Kidney tubule cell (primary cell): ENCODE measurements at regions not wholly inside any gene's neighbourhood (a gene's known extent, or its start where the extent isn't known, plus 50 kb on each side); places are given as distances from the start of the nearest gene placed in this dataset.

Experiments used
- DNase-seq: peaks from one replicate; pipeline ENCODE4 v3.0.0-alpha.2; 2018; ENCODE audit warnings: low spot score

DNA sequence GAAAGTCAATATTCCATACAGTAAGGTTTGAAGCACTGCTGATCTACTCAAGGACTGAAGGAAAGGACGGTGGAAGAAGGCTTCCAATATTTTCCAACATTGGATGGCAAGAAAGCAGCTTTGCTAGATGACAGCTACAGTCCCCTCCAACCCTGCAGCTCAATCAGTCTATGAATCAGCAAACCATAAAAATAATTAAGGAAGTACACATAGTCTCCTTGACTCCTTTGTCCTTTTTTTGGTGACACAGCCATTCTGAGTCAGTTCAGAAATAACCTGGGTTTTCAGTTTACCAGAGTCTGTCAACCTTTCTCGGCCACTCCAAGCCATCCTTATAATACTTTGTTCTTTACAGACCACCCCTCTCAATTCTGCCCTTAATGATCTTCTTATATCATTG, 232.5 kb downstream of the IBTK start:
- DNase-seq: peak; percentile 79

DNA sequence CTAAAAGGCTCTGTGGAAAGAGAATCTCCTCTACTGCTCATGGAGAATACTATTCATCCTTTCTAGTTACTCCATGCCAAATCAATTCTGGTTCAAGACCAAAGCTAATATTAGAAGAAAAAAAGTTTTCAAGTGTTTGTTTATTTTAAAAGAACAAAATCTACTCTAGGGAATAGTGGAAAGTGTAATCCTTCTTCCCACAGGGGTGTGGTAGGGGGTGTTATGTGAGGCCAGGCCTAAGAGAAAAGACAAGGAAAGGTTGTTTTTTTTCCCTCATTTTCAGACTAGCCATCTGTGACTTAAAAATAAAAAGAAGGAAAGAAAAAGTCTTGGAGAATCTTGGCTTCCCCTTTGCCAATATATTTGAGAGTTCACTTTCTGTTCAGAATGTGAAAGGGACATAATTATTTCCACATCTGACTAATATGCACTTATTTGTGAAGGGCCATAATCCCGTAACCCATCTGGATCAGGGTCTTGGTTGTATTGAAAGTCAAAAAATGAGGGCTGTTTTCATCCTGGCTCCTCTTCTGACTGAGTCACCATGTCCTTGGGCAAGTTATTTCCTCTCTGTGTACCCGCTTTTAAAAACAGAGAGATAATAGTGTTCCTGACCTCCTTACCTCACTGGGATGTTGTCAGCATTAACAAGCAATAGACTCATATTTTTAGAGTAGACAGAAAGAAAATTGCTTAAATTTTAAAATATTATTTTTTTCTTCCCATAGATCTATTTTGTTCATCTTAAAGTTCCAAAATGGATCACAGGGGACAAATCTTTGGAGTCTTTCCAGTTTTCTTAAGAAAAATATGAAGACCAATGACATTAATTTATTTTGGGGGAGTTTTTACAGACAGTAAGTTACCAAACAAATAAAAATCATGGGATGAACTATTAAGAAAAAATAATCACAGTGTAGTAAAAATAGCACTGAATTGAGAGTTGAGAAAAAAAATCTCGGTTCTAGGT, 233.7 kb downstream of the IBTK start:
- peak; percentile 50 for DNase-seq

- DNase-seq: peak; percentile 59
These were observed 241.4 kb downstream of the IBTK start for GRCh38 chr6:82006027-82006738.

DNA sequence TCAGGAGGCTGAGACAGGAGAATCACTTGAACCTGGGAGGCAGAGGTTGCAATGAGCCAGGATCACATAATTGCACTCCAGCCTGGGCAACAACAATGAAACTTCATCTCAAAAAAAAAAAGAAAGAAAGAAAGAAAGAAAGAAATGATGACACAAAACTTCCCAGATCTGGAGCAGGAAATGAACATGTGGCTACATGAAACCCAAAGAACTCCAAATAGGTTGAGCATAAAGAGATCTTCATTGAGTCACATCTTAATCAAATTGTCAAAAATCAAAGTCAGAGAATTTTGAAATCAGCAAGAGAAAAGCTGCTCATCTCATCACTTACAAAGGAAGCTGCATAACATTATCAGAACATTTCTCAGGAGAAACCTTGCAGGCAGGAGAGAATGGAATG, 247.0 kb downstream of the IBTK start:
- no peak for DNase-seq

GRCh38 chr6:81999826-82000225, 247.3 kb upstream of the TENT5A start:
- no peak for DNase-seq

- DNase-seq: peak; percentile 32
These were observed 246.8 kb upstream of the TENT5A start for GRCh38 chr6:81999270-81999669.

GRCh38 chr6:81998432-81998831, 246.0 kb upstream of the TENT5A start:
- no peak for DNase-seq

DNA sequence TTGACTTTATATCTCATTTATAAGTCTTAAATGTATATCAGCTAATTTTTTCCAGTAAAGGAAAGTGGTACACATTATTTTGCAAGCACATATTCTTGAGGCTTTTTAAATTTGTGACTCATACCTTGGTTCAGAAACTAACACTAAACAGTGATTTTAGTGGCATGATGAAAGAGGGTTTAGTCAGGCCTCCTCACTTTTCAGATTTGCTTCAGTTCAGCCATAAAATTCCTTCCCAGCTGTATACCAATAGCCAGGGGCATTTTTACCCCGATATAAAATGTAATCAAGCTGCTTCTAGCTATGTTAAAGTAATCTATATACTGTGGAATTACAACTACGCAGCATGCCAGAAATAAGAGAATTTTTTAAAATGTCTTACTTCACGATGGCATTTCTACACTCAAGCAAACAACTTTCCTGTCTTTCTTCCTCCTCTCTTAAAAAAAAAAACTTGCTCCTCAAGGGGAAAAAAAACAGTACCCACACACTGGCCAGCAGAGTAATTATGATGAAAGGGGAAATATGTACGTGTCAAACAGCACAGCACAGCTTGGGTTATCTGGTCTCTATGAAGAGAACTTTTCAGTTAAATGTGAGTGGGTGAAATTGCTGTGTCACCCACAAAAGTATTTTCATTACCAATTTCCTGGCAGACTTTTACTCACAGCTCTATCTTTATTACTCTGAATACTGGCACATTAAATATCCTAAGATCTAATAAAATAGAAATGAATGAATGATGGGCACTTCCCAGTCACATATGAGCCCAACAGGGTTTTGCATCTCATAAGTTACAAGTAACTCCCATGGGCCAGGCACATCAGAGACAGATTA, 244.8 kb upstream of the TENT5A start:
- peak; percentile 70 for DNase-seq

GRCh38 chr6:81996414-81996813, 243.9 kb upstream of the TENT5A start:
- DNase-seq: peak; percentile 74

- DNase-seq: peak; percentile 54
These were observed 243.2 kb upstream of the TENT5A start for GRCh38 chr6:81995548-81996289.

- DNase-seq: no peak
These were observed 236.4 kb upstream of the TENT5A start for GRCh38 chr6:81988871-81989270.

DNA sequence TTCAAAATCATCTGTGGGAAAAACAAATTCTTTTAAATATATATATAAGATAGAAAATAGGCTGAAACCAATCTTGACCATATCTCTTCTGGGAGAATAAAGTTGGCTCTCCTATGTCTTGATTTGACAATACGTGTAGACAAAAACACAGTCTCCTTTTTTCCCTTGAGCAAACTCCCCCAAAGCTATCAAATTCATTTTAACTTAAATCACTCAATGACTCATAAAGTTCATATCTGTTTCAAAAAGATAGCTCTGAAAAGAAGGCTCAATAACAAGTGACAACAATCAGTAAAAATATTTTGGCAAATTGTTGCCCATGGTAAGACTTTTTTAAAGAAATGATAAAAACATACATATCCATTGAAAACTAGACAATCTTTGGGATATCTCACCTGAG, 236.0 kb upstream of the TENT5A start:
- DNase-seq: no peak

DNA sequence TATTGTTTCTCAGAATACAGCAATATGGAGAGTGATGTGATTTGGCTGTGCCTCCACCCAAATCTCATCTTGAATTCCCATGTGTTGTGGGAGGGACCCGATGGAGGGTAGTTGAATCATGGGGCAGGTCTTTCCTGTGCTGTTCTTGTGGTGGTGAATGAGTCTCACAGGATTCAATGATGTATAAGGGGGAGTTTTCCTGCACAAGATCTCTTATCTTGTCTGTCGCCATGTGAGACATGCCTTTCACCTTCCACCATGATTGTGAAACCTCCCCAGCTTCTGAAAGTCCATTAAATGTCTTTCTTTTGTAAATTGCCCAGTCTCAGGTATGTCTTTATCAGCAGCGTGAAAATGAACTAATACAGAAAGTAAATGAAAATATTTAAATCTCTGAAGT, 234.8 kb upstream of the TENT5A start:
- DNase-seq: no peak

DNA sequence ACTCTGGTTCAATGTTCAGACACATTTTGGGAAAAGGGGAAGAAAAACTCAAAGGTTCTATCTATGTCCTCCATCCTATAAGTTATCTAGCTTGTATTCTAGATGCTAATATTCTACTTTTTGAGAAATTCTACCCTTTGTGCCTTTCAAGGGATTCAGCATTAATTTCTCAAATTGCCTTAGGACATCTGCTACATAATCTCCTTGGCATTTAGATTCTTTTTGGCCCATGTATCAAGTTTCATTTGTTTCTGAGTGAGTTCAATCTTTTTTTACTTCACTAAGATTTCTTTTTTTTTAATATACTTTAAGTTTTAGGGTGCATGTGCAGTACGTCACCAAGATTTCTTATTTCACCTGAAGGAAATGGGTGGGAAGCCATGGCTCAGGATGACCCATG, 232.7 kb upstream of the TENT5A start:
- DNase-seq: no peak

DNA sequence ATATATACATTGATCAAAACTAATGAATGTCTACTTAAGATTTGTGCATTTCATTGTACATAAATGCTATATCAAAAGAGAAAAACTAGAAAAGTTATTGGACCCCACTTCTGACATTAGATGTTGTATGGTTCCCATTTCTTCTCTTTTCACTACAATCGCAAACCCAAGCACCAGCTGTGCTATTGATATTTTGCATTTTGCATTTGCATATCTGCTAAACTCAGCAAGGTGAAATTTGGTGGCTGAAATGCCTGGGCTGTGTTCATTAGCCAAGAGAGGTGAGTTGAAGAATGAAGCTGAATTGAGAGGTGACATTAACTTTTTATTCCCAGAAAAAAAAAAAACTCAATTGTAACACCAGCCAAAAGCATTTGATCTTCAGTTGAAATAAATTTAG, 232.1 kb upstream of the TENT5A start:
- DNase-seq: no peak

DNA sequence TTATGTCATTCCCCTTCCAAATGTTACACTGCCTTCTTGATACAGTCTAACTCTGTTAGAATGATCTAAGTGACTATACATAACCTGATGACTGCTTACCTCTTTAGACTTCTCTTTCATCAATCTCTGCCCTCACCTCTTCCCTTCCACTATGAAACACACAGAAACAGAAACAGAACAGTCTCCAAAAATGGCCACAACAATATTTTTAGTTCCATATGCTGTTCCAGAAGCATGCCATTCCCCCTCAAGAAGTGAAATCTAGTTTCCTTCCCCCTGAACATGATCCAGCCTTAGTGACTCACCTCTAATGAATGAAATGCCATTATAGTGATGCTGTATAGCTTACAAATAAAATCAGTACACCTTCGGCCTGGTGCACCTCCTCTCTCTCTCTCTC, 229.3 kb upstream of the TENT5A start:
- peak; percentile 76 for DNase-seq

GRCh38 chr6:81979767-81980166, 227.3 kb upstream of the TENT5A start:
- no peak for DNase-seq

DNA sequence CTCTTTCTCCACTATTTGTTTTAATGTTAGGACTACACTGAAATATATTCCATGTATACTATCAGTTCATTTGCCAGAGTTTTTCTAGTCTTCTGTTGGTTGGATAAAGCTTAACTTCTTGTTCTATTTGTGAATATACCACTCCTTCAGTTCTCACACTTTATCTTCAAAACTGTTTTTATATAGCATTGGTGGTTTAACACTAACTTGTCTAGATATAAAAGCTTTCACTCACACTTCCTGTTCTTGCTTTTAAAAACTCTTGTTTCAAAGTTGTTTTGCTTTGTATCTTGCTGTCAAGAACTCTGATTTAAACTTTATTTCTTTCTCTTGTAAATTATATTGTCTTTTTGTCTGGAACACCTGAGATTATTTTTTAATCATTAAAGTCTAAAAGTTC, 226.8 kb upstream of the TENT5A start:
- DNase-seq: no peak

DNA sequence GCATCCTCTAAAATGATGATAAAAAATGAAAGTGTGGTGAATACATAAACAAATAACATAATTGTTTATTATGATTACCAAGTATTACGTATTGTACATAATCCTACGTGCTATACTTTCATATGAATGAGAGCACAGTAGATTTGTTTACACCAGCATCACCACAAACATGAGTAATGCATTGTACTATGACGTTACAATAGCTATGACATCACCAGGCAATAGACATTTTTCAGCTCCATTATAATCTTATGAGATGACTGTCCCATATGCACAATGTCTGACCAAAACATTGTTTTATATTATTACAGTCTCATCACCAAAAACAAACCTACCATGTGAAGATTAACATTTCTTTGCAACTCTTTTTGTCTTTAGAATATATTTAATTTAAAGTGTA, 225.7 kb upstream of the TENT5A start:
- no peak for DNase-seq

DNA sequence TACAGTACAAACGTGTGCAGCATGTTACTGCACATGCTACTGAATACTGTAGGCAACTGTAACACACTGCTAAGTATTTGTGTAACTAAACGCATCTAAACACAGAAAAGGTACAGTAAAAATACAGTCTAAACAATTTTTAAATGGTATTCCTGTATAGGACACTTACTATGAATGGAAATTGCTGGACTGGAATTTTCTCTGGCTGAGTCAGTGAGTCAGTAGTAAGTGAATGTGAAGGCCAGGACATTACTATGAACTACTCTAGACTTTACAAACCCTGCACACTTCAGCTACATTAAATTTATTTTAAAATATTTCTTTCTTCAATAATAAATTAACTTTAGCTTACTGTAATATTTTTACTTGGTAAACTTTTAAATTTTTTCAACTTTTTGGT, 225.0 kb upstream of the TENT5A start:
- peak; percentile 49 for DNase-seq

GRCh38 chr6:81969814-81970213, 217.3 kb upstream of the TENT5A start:
- DNase-seq: no peak

- no peak for DNase-seq
These were observed 216.5 kb upstream of the TENT5A start for GRCh38 chr6:81969011-81969410.
